GM23248 (cell line): ENCODE measurements at regions not wholly inside any gene's neighbourhood (a gene's known extent, or its start where the extent isn't known, plus 50 kb on each side); places are given as distances from the start of the nearest gene placed in this dataset.

Experiments used
- EZH2 ChIP-seq: fragments of 200-600 bp; sonication (generic); IDR thresholded peaks from 2 replicates; pipeline ENCODE4 v1.6.1; 2018; ENCODE audit warnings: antibody characterized with exemption, mild to moderate bottlenecking; ENCODE audit not compliant: insufficient read depth, poor library complexity, severe bottlenecking
- EZH2phosphoT487 ChIP-seq: fragments of 200-600 bp; sonication (generic); IDR thresholded peaks from 2 replicates; pipeline ENCODE4 v1.6.1; 2018; ENCODE audit warnings: antibody characterized with exemption, moderate library complexity, mild to moderate bottlenecking, low read depth; ENCODE audit not compliant: insufficient read depth

DNA sequence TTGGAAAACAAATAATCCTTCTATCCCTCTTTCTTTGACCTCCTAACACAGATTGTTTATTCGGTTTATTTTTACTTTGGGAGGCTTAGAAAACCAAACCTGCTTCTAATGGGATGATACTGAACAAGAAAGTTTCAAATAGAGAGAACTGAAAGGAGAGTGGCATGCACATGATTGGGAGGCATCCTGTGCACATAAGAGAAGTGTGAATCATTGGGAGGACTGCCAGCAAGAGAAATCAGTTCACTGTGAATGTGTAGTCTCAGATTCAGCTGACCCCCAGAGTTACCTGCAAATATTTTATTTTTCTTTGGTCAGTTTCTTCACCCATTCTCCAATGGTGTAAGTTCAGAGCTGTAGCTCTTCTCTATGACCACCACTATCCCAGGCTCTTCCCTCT lies 1363.2 kb upstream of the ACVR2A start:
- TF ChIP-seq EZH2phosphoT487 = no peak
- TF ChIP-seq EZH2 = no peak
